Urothelium cell line (cell line): ENCODE measurements at regions not wholly inside any gene's neighbourhood (a gene's known extent, or its start where the extent isn't known, plus 50 kb on each side); places are given as distances from the start of the nearest gene placed in this dataset.
"Not testable (repeated sequence)": the region's sequence is repeated elsewhere in the genome, so short reads cannot be mapped to it uniquely, and the experiment has no call there.

Source experiments
- DNase-seq: peaks from one replicate; pipeline ENCODE4 v3.0.0; 2011; ENCODE audit warnings: low spot score, mixed read lengths
- FAIRE-seq: peaks from 2 replicates; lab custom pipeline; 2011; peaks lifted over from hg19 to GRCh38; lab: Jason Lieb, UNC

DNA sequence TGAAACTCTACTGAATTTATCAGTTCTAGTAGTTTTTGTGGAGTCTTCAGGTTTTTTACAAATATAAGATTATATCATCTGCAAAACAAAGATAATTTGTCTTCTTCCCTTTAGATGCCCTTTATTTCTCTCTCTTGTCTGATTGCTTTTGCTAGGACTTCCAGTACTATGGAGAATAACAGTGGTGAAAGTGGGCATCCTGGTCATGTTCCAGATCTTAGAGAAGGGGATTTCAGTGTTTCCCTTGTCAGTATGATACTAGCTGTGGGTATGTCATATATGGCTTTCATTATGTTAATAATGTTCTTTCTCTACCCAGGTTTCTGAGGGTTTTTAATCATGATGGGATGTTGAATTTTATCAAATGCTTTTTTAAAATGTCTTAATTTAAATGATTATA, 158.1 kb upstream of the TPTE start:
- FAIRE-seq, DNase-seq: not testable (repeated sequence)

DNA sequence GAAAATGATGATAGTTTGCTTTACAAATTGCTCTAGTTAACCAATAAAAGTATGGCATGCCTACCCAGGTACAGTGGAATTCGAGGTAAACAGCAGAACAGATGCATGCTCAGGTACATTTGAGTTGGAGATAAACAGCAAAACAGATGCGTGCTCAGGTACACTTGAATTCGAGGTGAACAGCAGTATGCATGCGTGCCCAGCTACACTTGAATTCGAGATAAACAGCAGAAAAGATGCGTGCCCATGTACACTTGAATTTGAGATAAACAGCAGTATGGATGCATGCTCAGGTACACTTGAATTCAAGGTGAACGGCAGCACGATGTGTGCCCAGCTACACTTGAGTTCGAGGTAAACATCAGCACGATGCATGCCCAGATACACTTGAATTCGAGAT, 155.2 kb upstream of the TPTE start:
- DNase-seq, FAIRE-seq: not testable (repeated sequence)

DNA sequence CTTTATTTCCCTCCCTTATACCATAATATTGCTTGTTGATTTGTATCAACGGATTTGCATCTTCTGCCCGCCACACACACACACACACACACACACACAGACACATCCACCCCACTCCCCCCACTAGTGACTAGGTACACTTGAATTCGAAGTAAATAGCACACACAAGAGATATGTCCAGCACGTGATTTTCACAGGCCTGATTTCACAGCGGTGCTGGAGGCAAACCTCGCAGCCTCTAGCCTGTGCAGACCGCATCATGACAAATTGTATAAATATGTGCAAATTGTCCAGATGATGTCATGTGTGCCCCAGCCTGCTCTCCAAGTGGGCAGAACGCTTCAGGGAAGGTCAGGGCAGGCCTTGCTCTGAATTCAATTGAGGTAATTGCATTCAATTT, 153.8 kb upstream of the TPTE start:
- not testable (repeated sequence) for DNase-seq, FAIRE-seq

DNA sequence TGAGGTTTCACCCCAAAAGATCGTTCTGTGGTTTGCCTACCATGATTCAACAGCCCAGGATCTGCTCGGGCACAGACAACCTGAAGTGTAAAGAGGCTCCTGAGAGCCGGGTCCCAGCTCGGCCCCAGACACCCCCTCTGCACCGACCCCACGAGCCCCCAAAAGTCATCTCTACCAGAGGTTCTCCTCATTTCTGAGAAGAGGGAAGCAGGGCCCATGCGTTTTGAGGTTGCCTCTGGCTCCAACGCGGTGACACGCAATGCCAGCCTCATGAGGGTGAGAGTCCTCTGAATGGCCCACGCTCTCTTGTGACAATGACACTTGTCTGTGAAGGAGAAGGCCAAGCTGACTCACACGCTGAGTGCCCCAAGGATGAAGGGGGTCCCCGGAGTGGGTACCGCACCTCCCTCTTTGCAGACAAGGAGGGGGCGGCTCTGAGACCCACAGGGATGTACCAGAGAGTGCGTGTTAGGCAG, 153.0 kb upstream of the TPTE start:
- DNase-seq, FAIRE-seq: not testable (repeated sequence)

DNA sequence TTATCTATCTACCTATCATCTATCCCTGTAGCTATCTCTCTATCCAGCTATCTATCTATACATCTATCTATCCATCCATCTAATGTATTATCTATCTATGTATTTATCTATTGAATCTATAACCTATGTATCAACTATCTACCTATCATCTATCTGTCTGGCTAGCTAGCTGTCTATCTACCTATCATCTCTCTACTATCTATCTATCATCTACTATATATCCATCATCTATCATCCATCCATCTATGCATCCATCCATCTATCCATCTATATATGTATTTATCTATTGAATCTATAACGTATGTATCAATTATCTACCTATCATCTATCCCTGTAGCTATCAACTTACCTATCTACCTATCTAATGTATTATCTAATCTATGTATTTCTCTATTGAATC, 152.1 kb upstream of the TPTE start:
- DNase-seq, FAIRE-seq: not testable (repeated sequence)

DNA sequence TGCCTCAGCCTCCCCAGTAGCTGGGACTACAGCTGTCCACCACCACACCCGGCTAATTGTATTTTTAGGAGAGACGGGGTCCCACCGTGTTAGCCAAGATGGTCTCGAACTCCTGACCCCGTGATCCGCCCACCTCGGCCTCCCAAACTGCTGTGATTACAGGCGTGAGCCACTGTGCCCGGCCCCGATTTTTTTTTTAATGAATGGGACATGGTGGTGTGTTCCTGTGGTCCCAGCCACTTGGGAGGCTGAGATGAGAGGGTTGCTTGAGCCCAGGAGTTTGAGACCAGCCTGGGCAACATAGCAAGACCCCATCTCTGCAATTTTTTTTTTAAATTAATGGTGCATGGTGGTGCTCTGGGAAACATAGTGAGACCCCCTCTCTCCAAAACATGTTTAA, 143.6 kb upstream of the TPTE start:
- not testable (repeated sequence) for FAIRE-seq, DNase-seq

DNA sequence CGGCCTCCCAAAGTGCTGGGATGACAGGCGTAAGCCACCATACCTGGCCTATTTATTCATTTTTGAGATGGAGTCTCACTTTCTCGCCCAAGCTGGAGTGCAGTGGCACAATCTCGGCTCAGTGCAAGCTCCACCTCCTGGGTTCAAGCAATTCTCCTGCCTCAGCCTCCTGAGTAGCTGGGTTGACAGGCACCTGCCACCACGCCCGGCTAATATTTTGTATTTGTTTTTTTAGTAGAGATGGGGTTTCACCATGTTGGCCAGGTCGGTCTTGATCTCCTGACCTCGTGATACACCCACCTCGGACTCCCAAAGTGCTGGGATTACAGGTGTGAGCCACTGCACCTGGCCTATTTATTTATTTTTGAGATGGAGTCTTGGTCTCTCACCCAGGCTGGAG, 141.6 kb upstream of the TPTE start:
- FAIRE-seq, DNase-seq: not testable (repeated sequence)

DNA sequence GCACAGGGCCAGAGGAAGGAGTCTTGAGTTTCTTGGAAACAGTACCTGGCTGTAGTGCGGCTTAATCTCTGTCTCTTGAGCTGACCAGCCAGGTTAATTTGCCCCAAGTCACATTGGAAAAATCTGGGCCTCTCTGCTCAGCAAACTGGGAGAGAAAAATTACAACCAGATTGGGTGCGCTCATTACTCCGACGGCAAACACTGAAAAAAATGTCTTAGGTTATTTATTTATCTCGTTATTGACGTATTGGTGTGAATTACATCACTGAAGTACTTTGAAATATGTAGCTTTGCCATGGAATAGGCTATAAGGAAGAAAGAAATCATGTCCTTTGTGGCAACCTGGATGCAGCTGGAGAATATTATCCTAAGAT, 139.7 kb upstream of the TPTE start:
- FAIRE-seq, DNase-seq: not testable (repeated sequence)

DNA sequence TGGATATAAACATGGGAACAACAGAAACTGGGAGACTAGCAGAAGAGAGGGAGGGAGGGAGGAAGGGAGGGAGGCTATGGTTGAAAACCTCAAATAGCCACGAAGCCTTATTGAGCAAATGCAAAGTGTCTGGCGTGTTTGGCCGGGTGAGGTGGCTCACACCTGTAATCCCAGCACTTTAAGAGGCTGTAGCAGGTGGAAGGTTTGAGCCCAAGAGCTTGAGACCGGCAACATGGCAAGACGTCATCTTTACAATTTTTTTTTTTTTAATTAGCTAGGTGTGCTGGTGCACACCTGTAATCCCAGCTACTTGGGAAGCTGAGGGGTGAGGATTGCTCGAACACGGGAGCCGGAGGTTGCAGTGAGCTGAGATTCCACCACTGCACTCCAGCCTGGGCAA, 139.2 kb upstream of the TPTE start:
- DNase-seq, FAIRE-seq: not testable (repeated sequence)

DNA sequence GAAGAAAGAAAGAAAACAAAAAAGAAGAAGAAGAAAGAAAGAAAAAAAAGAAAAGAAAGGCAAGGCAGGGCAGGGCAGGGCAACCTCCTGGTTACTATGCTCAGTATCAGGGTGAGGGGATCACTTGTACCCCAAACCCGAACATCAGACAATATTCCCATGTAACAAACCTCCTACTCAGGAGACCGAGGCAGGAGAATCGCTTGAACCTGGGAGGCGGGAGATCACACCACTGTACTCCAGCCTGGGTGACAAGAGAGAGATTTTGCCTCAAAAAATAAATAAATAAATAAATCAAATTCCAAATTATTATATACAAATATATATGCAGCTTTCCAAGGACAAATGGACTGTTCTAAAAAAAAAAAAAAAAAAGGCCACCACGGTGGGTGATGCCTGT, 138.8 kb upstream of the TPTE start:
- not testable (repeated sequence) for FAIRE-seq

DNA sequence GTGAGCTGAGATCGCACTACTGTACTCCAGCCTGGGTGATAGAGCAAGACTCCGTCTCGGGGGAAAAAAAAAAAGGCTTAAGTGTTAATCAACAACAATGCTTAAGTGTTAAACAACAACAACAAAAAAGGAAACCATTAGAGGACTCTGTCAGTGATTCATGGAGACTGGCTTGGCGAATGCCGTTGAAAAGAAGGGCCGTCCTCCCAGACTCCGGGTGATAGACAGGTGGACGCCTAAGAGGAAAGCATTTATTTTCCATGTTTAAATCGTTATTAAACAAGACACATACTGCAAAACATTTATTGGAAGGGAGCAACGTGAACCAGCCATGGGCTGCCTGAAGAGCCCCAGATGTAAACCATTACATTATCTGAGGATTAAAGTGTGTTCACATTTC, 137.8 kb upstream of the TPTE start:
- not testable (repeated sequence) for DNase-seq, FAIRE-seq

More for the DNA sequence above, 138.8 kb upstream of the TPTE start:
- not testable (repeated sequence) for DNase-seq

DNA sequence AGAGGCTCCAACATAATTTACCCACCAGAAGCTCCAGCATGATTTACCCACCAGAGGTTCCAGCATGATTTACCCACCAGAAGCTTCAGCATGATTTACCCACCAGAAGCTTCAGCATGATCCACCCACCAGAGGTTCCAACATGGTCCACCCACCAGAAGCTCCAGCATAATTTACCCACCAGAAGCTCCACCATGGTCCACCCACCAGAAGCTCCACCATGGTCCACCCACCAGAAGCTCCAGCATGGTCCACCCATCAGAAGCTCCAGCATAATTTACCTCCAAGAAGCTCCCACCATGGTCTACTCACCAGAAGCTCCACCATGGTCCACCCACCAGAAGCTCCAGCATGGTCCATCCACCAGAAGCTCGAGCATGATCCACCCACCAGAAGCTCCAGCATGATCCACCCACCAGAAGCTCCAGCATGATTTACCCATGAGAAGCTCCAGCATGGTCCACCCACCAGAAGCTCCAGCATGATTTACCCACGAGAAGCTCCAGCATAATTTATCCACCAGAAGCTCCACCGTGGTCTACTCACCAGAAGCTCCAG, 137.0 kb upstream of the TPTE start:
- not testable (repeated sequence) for DNase-seq, FAIRE-seq

DNA sequence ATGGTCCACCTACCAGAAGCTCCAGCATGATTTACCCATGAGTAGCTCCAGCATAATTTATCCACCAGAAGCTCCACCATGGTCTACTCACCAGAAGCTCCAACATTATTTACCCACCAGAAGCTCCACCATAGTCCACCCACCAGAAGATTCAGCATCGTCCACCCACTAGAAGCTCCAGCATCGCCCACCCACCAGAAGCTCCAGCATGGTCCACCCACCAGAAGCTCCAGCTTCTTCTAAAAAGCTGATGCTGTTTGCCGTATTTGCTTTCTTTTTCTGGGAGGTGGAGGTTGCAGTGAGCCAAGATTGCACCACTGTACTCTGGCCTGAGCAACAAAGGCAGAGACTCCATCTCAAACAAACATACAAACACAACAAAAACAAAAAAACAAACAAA, 136.2 kb upstream of the TPTE start:
- not testable (repeated sequence) for FAIRE-seq, DNase-seq

DNA sequence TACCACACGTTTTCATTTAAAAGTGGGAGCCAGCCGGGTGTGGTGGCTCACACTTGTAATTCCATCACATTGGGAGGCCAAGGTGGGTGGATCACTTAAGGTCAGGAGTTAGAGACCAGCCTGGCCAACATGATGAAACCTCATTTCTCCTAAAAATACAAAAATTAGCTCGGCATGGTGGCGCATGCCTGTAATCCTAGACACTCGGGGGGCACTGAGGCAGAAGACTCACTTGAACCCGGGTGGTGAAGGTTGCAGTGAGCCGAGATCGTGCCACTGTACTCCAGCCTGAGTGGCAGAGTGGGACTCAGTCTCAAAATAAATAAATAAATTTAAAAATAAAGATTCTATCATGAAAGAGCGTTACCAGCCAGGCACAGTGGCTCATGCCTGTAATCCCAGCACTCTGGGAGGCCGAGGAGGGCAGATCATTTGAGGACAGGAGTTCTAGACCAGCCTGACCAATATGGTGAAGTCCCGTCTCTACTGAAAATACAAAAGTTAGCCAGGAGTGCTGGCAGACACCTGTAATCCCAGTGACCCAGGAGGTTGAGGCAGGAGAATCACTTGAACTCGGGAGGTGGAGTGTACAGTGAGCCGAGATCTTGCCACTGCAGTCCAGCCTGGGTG, 135.4 kb upstream of the TPTE start:
- DNase-seq, FAIRE-seq: not testable (repeated sequence)

DNA sequence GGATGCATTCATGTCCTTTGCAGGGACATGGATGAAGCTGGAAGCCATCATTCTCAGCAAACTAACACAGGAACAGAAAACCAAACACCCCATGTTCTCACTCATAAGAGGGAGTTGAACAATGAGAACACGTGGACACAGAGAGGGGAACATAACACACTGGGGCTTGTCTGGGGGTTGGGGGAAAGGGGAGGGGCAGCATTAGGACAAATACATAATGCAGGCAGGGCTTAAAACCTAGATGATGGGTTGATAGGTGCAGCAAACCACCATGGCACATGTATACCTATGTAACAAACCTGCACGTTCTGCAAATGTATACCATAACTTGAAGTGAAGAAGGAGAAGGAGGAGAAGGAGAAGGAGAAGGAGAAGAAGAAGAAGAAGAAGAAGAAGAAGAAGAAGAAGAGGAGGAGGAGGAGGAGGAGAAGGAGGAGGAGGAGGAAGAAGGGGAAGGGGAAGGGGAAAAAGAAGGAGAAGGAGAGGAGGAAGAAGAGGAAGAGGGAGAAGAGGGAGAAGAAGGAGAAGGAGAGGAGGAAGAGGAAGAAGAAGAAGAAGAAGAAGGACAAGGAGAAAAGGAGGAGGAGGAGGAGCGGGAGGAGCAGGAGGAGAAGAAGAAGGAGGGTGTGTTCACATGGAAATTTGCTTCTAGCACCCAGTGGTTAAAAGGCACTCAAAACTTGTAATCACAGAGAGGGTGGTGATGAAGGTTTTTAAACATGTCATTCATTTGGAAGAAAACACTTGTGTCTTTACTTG, 133.5 kb upstream of the TPTE start:
- not testable (repeated sequence) for FAIRE-seq, DNase-seq

DNA sequence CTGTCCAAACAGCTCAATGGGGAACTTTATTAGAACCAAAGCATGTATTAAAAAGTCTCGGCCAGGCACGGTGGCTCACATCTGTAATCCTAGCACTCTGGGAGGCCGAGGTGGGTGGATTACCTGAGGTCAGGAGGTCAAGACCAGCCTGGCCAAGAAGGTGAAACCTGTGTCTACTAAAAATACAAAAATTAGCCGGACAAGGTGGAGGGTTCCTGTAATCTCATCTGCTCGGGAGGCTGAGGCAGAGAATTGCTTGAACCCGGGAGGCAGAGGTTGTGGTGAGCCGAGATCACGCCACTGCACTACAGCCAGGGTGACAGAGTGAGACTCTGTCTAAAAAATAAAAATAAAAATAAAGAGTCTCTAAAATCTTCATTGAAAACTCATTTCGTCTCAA, 132.8 kb upstream of the TPTE start:
- not testable (repeated sequence) for FAIRE-seq, DNase-seq

DNA sequence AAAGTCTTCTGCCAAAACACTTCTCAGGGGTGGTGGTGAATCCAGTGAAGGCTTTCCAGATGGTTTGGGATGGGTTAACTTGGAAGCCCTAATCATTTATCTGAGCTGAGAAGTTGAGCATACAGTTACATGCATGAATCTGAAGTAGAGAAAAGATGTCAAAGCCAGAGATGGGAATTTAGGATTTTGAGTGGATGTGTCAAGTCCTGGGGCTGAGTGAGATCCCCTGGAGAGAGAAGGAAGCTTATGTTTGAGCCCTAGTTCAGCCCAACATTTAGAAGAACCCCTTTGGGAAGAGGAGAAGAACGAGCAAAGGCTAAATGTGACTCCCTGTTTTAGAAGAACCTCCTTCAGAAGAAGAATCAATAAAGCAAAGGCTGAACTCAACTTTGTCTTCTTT, 129.1 kb upstream of the TPTE start:
- not testable (repeated sequence) for FAIRE-seq, DNase-seq

DNA sequence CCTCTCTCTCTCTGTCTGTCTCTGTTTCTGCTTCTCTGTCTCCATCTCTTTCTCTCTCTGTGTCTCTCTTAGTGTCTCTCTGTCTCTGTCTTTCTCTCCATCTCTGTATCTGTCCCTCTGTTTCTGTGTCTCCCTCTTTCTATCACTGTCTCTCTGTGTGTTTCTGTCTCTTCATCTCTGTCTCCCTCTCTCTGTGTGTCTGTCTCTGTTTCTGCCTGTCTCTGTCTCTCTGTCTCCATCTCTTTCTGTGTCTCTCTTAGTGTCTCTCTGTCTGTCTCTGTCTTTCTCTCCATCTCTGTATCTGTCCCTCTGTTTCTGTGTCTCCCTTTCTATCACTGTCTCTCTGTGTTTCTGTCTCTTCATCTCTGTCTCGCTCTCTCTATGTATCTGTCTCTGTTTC, 125.4 kb upstream of the TPTE start:
- FAIRE-seq, DNase-seq: not testable (repeated sequence)

DNA sequence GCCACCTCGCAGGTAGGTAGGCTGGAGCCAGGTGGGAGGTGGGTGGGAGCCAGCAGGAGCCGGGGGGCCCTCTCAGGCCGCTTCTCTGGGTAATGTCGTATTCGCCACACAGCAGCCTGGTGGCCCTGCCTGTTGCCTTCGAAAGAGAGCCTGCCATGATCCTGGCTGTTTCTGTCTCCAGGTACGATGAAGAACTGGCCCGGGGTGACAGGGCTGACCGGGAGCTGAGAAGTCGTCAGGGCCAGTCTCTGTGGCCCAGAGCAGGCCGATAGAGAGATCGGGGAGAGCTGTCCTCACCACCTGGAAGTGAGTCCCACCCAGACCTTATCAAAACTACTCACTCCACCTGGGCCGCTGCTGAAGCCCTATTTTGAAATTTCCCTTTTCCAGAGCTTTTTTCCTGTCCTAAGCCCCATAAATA, 123.9 kb upstream of the TPTE start:
- not testable (repeated sequence) for FAIRE-seq, DNase-seq

DNA sequence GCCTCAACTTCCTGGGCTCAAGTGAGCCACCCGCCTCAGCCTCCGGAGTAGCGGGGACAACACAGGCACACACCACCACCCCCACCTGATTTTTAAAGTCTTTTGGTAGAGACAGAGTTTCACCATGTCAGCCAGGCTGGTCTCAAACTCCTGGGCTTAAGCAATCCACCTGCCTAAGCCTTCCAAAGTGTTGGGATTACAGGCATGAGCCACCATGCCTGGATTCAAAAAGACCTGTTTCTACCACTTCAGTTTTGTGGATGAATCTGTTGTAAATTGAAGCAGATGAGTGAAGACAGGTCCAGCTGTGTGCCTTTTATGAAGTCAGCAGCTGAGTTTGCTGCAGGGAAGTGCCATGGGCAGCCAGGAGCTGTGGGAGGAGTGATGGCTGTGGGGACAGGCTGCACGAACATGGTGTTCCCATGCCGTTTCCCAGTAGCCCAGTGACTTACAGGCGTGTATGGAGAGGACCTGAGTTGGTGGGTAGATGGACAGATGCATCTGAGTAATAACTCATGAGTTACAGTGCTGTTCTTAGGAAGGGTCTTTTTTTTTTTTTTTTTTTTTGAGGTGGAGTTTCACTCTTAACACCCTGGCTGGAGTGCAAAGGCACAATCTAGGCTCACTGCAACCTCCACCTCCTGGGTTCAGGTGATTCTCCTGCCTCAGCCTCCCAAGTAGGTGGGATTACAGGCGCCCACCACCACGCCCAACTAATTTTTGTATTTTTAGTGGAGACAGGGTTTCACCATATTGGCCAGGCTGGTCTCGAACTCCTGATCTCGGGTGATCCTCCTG, 122.5 kb upstream of the TPTE start:
- DNase-seq, FAIRE-seq: not testable (repeated sequence)
